H9 (cell line): ENCODE measurements at regions not wholly inside any gene's neighbourhood (a gene's known extent, or its start where the extent isn't known, plus 50 kb on each side); places are given as distances from the start of the nearest gene placed in this dataset.

Experiments used
- DNase-seq: peaks from one replicate; pipeline ENCODE4 v3.0.0-alpha.2; 2017
- H2AFZ ChIP-seq: one replicate; pipeline ENCODE4 v1.6.1; 2013; ENCODE audit warnings: mild to moderate bottlenecking, low read length, control low read depth, moderate library complexity
- H2AK5ac ChIP-seq: 2 replicates; pipeline ENCODE4 v1.6.1; 2013; ENCODE audit warnings: low read length, control low read depth, mixed read lengths; ENCODE audit not compliant: insufficient read length
- H2BK120ac ChIP-seq: one replicate; pipeline ENCODE4 v1.6.1; 2013; ENCODE audit warnings: low read depth, mild to moderate bottlenecking, low read length, control low read depth, inconsistent platforms; ENCODE audit not compliant: poor library complexity, severe bottlenecking
- H2BK12ac ChIP-seq: 2 replicates; pipeline ENCODE4 v1.6.1; 2013; ENCODE audit warnings: low read length, control low read depth, mixed read lengths, low read depth; ENCODE audit not compliant: insufficient read length
- H2BK15ac ChIP-seq: 2 replicates; pipeline ENCODE4 v1.6.1; 2013; ENCODE audit warnings: low read depth, low read length, control low read depth
- H2BK20ac ChIP-seq: one replicate; pipeline ENCODE4 v1.6.1; 2013; ENCODE audit warnings: low read depth, mild to moderate bottlenecking, low read length, control low read depth, inconsistent platforms; ENCODE audit not compliant: poor library complexity, severe bottlenecking
- H2BK5ac ChIP-seq: 2 replicates; pipeline ENCODE4 v1.6.1; 2013; ENCODE audit warnings: low read length, control low read depth, mixed read lengths; ENCODE audit not compliant: insufficient read length
- H3K14ac ChIP-seq: 2 replicates; pipeline ENCODE4 v1.6.1; 2013; ENCODE audit warnings: low read length, control low read depth; ENCODE audit not compliant: insufficient read depth
- H3K18ac ChIP-seq: 2 replicates; pipeline ENCODE4 v1.6.1; 2013; ENCODE audit warnings: low read depth, mild to moderate bottlenecking, mixed read lengths, low read length, control low read depth; ENCODE audit not compliant: insufficient read length
- H3K23ac ChIP-seq: 2 replicates; pipeline ENCODE4 v1.6.1; 2013; ENCODE audit warnings: low read length, control low read depth, mixed read lengths, low read depth; ENCODE audit not compliant: insufficient read length
- H3K23me2 ChIP-seq: 2 replicates; pipeline ENCODE4 v1.6.1; 2013; ENCODE audit warnings: low read depth, mild to moderate bottlenecking, mixed read lengths, low read length, control low read depth; ENCODE audit not compliant: insufficient read length, poor library complexity, severe bottlenecking
- H3K27ac ChIP-seq: 2 replicates; pipeline ENCODE4 v1.5.1; 2013; ENCODE audit warnings: low read length, control low read depth, mixed read lengths, low read depth; ENCODE audit not compliant: insufficient read length
- H3K27me3 ChIP-seq: 2 replicates; pipeline ENCODE4 v1.6.1; 2013; ENCODE audit warnings: low read length, control low read depth, inconsistent platforms; ENCODE audit not compliant: insufficient read depth
- H3K4ac ChIP-seq: 2 replicates; pipeline ENCODE4 v1.6.1; 2013; ENCODE audit warnings: low read depth, mild to moderate bottlenecking, control low read depth, inconsistent platforms, low read length, moderate library complexity
- H3K4me1 ChIP-seq: 2 replicates; pipeline ENCODE4 v1.6.1; 2013; ENCODE audit warnings: low read length, control low read depth, inconsistent platforms; ENCODE audit not compliant: insufficient read depth
- H3K4me2 ChIP-seq: 2 replicates; pipeline ENCODE4 v1.6.1; 2013; ENCODE audit warnings: low read length, control low read depth, mixed read lengths; ENCODE audit not compliant: insufficient read length, insufficient read depth
- H3K56ac ChIP-seq: 2 replicates; pipeline ENCODE4 v1.6.1; 2013; ENCODE audit warnings: low read depth, mild to moderate bottlenecking, mixed read lengths, low read length, control low read depth; ENCODE audit not compliant: insufficient read length
- H3K79me1 ChIP-seq: 2 replicates; pipeline ENCODE4 v1.6.1; 2013; ENCODE audit warnings: low read depth, mild to moderate bottlenecking, moderate library complexity, low read length, control low read depth, inconsistent platforms; ENCODE audit not compliant: insufficient read depth, poor library complexity, severe bottlenecking
- H3K79me2 ChIP-seq: 2 replicates; pipeline ENCODE4 v1.6.1; 2013; ENCODE audit warnings: low read length, control low read depth, inconsistent platforms; ENCODE audit not compliant: insufficient read depth
- H3K9ac ChIP-seq: 2 replicates; pipeline ENCODE4 v1.6.1; 2013; ENCODE audit warnings: low read length, control low read depth, mixed read lengths; ENCODE audit not compliant: insufficient read length; ENCODE audit errors: extremely low read depth
- H3K9me3 ChIP-seq: one replicate; pipeline ENCODE4 v1.6.1; 2013; ENCODE audit warnings: low read depth, low read length, inconsistent platforms; ENCODE audit not compliant: control insufficient read depth
- H3T11ph ChIP-seq: one replicate; pipeline ENCODE4 v1.6.1; 2013; ENCODE audit warnings: mild to moderate bottlenecking, low read length, control low read depth, inconsistent platforms
- H4K20me1 ChIP-seq: one replicate; pipeline ENCODE4 v1.6.1; 2013; ENCODE audit not compliant: control insufficient read depth, insufficient read length, insufficient read depth
- H4K5ac ChIP-seq: 2 replicates; pipeline ENCODE4 v1.6.1; 2013; ENCODE audit warnings: low read depth, mild to moderate bottlenecking, mixed read lengths, low read length, control low read depth; ENCODE audit not compliant: insufficient read length
- H4K8ac ChIP-seq: replicated peaks from 2 replicates; pipeline ENCODE4 v1.6.1; 2013; ENCODE audit warnings: low read length, control low read depth, mixed read lengths, low read depth; ENCODE audit not compliant: insufficient read length
- H4K91ac ChIP-seq: 2 replicates; pipeline ENCODE4 v1.6.1; 2013; ENCODE audit warnings: low read depth, mild to moderate bottlenecking, moderate library complexity, mixed read lengths, low read length, control low read depth; ENCODE audit not compliant: insufficient read length
- H3K27ac Mint-ChIP-seq, 3 experiments: 2 replicates in 2 of 3; 3 replicates in 1 of 3; pipeline ENCODE4 v1.8.0; 2020 to 2021; ENCODE audit warnings: mixed read lengths in 3 of 3, mild to moderate bottlenecking in 1 of 3, moderate library complexity in 1 of 3
- H3K27me3 Mint-ChIP-seq: 2 replicates; pipeline ENCODE4 v1.8.0; 2021; ENCODE audit warnings: low read depth, mild to moderate bottlenecking, moderate library complexity, mixed read lengths
- H3K36me3 Mint-ChIP-seq, 3 experiments: 2 replicates in 2 of 3; 3 replicates in 1 of 3; pipeline ENCODE4 v1.8.0; 2020 to 2021; ENCODE audit warnings: low read depth in 3 of 3, mixed read lengths in 3 of 3; ENCODE audit not compliant: insufficient read depth in 1 of 3
- H3K4me1 Mint-ChIP-seq, 2 experiments: 2 replicates each; pipeline ENCODE4 v1.8.0; 2020; ENCODE audit warnings: mixed read lengths in 2 of 2
- H3K4me3 Mint-ChIP-seq, 2 experiments: 2 replicates in 1 of 2; 3 replicates in 1 of 2; pipeline ENCODE4 v1.8.0; 2020 to 2021; ENCODE audit warnings: mild to moderate bottlenecking in 2 of 2, mixed read lengths in 2 of 2, moderate library complexity in 1 of 2
- H3K9me3 Mint-ChIP-seq, 2 experiments: 2 replicates in 1 of 2; 3 replicates in 1 of 2; pipeline ENCODE4 v1.8.0; 2020; ENCODE audit warnings: mild to moderate bottlenecking in 2 of 2, mixed read lengths in 2 of 2, moderate library complexity in 1 of 2
- CTCF ChIP-seq: fragments of 200-600 bp; sonication (generic); conservative IDR thresholded peaks from 3 replicates; pipeline ENCODE4 v1.8.0; 2021; ENCODE audit warnings: antibody characterized with exemption, mild to moderate bottlenecking
- WGBS: extraction: QIAGEN DNeasy Blood & Tissue Kit; methylation state at CpG from one replicate; pipeline ENCODE4 v1.1.7; 2013; ENCODE audit warnings: missing lambda C conversion rate, low lambda C conversion rate, mixed read lengths; ENCODE audit not compliant: insufficient read length; ENCODE audit errors: extremely low coverage; 5-methylcytosine and 5-hydroxymethylcytosine counted together

- TF ChIP-seq CTCF: no peak
- no peaks in the 10 kb centered on the region for H3K79me2 ChIP-seq
- H3T11ph ChIP-seq: no peak overlapping the region
- H3K9me3 ChIP-seq: no peaks in the 10 kb centered on the region
- Mint-ChIP-seq H3K4me1 (peaks cover 22 to 25% of the 10 kb centered on the region in 2 experiments), H3K4me3 (no peak overlapping the region), H3K9me3 (no peaks in the 10 kb centered on the region), H3K27ac (no peak overlapping the region), H3K27me3 (peaks cover 4% of the 10 kb centered on the region; the same call in 1 of the 2 replicates), H3K36me3 (no peaks in the 10 kb centered on the region)
- H3K56ac ChIP-seq: no peak overlapping the region
- H3K79me1 ChIP-seq: no peaks in the 10 kb centered on the region
- no peak overlapping the region for H3K27ac ChIP-seq
- no CpG with 5 or more reads among the region's 5 CpGs for WGBS
- H2BK5ac ChIP-seq: no peak overlapping the region
- H3K4me1 ChIP-seq: peaks cover 2% of the 10 kb centered on the region; the same call in 1 of the 2 replicates
- no peak for DNase-seq
- no peak overlapping the region for H4K91ac ChIP-seq
- no peak overlapping the region for H2BK20ac ChIP-seq
- H2BK120ac ChIP-seq: no peak overlapping the region
- H2AK5ac ChIP-seq: no peak overlapping the region
- H3K14ac ChIP-seq: no peak overlapping the region
- no peak overlapping the region for H2AFZ ChIP-seq
- no peaks in the 10 kb centered on the region for H4K20me1 ChIP-seq
- H3K23me2 ChIP-seq: no peaks in the 10 kb centered on the region
- no peak overlapping the region for H2BK12ac ChIP-seq
- H3K23ac ChIP-seq: no peak overlapping the region
- H3K9ac ChIP-seq: no peak overlapping the region
- no peak overlapping the region for H2BK15ac ChIP-seq
- no peaks in the 10 kb centered on the region for H3K27me3 ChIP-seq
- peak overlapping the region; percentile 48 for H4K8ac ChIP-seq
- no peak overlapping the region for H3K18ac ChIP-seq
- H3K4me2 ChIP-seq: no peak overlapping the region
- H3K4ac ChIP-seq: no peak overlapping the region
- no peak overlapping the region for H4K5ac ChIP-seq
These were observed 166.8 kb downstream of the RHOU start for GRCh38 chr1:228901936-228902681.
